ENCODE measurements at regions not wholly inside any gene's neighbourhood (a gene's known extent, or its start where the extent isn't known, plus 50 kb on each side); places are given as distances from the start of the nearest gene placed in this dataset.

GRCh38 chr3:177946048-177946447 lies 590.2 kb upstream of the KCNMB2 start:
- TF ChIP-seq POLR2A (IDR thresholded peaks at IDR 0.05; ENCODE audit: low read depth, low read length) (no peak), TAF1 (IDR thresholded peaks at IDR 0.05; ENCODE audit: borderline replicate concordance, low read depth, low read length) (no peak)
